ENCODE measurements at regions not wholly inside any gene's neighbourhood (a gene's known extent, or its start where the extent isn't known, plus 50 kb on each side); places are given as distances from the start of the nearest gene placed in this dataset.

DNA sequence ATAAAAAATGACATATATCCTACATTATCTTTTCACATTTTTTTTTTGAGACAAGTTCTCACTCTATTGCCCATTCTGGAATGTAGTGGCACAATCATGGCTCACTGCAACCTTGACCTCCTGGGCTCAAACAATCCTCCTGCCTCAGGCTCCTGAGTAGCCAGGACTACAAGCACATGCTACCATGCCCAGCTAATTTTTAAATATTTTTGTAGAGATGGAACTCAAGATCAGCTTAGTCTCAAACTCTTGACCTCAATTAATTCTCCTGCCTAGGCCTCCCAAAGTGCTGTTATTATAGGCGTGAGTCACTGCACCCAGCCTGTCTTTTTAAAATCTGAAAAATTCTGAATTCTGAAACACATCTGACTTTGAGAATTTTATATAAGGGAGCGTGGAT is 241.9 kb upstream of the DCN start:
- DNase-seq (ENCODE audit: extremely low read depth, low read depth) = no peak
- TF ChIP-seq, protein P1, sequence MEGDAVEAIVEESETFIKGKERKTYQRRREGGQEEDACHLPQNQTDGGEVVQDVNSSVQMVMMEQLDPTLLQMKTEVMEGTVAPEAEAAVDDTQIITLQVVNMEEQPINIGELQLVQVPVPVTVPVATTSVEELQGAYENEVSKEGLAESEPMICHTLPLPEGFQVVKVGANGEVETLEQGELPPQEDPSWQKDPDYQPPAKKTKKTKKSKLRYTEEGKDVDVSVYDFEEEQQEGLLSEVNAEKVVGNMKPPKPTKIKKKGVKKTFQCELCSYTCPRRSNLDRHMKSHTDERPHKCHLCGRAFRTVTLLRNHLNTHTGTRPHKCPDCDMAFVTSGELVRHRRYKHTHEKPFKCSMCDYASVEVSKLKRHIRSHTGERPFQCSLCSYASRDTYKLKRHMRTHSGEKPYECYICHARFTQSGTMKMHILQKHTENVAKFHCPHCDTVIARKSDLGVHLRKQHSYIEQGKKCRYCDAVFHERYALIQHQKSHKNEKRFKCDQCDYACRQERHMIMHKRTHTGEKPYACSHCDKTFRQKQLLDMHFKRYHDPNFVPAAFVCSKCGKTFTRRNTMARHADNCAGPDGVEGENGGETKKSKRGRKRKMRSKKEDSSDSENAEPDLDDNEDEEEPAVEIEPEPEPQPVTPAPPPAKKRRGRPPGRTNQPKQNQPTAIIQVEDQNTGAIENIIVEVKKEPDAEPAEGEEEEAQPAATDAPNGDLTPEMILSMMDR (IDR thresholded peaks at IDR 0.05; ENCODE audit: low read depth, low read length) = no peak

DNA sequence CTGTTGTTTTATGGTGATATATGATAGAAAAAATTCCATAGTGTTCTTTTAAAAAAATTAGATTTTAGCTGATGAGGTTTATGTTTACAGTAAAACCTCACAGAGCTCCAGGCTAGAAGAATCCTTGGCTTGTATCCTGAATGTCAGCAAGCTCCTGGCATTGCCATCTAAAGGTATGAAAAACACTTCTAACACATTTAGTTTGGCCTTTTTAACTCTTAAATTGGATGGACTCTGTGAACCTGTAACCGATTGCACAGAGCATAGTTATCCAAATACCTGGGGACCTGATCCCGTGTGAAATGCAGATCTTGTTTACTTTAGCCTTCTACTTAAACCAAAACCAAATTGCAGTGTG is 241.1 kb upstream of the DCN start:
- DNase-seq (ENCODE audit: extremely low read depth, low read depth) = no peak
- TF ChIP-seq, protein P1 (IDR thresholded peaks at IDR 0.05; ENCODE audit: low read depth, low read length) = no peak

DNA sequence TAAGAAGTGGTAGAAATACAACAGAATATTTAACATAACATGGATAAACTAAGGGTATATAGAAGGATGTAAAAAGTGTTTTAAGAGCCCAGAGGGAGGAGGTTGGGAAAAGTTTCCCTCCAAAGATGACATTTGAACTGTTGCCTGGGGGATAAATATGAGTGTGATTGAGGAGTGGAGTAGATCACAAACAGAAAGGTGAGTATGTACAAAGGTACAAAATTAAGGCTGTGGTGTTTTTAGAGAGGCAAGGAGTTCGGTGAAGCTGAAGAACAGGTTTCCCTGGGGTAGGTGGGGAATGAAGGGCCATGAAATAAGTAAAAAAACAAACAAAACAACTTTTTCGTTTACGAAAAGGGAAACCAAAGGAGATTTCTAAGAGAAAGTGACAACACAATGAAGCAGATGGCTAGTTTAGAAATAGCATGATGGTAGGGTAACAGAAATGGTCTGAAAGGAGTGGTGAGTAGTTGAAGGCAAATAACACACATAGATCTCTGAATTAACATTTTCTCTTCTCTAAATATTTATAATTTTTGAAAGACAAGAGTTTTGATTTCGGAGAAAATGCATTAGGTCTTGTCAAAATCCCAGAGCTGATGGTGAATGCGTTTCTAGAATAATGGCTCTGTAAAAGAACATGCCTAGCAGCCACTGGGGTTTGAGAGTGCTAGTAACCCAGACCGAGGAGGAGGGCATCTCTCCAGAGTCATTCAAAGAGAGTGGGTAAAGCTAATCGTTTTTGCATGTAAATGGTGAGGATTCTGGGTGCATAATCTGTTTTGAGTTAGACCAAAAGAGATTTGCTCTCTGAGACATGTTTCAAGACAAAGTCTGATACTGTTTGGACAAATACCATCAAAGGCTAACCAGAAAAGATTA is 240.4 kb upstream of the DCN start:
- TF ChIP-seq, protein P1 (IDR thresholded peaks at IDR 0.05; ENCODE audit: low read depth, low read length) = no peak
- no peak for DNase-seq (ENCODE audit: extremely low read depth, low read depth)

DNA sequence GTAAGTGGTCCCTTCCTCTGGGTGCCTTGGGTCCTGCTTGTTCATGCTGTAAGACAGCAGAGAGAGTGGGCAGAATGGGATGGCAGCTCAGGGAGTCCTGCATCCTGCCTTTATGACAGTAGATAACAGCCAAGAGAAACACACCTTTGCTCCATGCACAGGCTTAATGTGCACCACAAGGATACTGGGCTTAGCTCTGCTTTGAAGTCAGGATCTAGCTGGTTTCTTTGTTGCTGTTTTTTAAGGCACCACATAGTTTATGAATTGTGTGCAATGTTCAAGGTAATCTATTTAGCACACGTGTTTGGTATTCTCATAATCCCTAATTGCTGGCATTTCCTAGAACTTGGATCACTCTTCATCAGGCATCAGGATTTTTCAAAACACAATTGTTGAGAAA is 239.5 kb upstream of the DCN start:
- no peak for DNase-seq (ENCODE audit: extremely low read depth, low read depth)
- TF ChIP-seq, protein P1 (IDR thresholded peaks at IDR 0.05; ENCODE audit: low read depth, low read length) = no peak

DNA sequence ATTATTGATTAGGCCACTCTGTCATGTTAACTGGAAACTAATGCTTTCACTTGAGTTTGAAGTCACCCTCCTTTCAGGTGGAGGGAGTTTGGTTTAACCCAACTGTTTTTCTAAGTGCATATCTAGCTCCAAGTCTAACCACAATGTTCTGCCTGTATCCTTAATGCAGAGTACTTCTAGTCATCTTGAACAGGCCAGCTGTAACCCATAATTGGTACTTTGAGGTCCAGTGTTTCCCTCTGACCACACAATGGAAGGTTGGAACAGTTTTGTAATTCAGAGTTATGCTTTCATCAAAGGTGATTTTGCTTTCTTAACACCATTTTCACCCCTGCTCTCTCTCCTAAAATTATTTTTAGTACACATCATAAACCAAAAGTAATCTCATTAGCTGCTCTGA is 237.2 kb upstream of the DCN start:
- DNase-seq (ENCODE audit: extremely low read depth, low read depth) = no peak
- TF ChIP-seq, protein P1 (IDR thresholded peaks at IDR 0.05; ENCODE audit: low read depth, low read length) = no peak

DNA sequence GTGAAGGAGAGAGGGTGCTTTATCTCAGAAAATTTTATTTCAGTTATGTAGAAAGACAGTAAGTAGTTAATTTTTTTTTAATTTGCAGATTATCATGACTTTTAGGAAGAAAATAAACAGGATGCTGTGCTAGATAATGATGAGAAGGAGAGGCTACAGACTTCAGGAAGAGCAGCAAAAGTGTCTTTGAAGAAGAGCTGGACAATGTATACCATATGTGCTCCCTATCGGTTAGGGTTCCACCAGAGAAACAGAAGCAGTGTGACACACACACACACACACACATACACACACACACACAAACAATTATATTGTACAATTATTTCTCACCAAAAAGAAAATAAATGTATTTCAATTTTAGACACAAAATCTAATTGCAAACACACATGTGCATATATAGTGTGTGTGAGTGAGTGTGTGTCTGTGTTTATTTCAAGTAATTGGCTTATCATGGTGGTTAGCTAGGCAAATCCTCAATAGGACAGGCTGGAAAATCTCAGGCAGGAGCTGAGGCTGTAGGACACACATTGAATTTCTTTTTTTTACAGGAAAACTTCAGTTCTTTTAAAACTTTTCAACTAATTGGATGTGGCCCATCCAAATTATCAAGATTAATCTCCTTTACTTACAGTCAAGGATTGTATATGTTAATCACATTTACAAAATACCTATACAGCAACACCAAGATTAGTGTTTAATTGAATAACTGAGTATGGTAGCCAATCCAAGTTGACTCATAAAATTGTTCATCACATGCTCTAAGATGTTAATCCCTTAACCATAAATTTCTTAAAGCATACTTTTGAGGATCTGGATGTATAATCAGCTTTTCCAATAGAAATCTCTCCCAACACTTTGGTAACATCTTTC is 235.8 kb upstream of the DCN start:
- TF ChIP-seq, protein P1 (IDR thresholded peaks at IDR 0.05; ENCODE audit: low read depth, low read length) = no peak
- no peak for DNase-seq (ENCODE audit: extremely low read depth, low read depth)

DNA sequence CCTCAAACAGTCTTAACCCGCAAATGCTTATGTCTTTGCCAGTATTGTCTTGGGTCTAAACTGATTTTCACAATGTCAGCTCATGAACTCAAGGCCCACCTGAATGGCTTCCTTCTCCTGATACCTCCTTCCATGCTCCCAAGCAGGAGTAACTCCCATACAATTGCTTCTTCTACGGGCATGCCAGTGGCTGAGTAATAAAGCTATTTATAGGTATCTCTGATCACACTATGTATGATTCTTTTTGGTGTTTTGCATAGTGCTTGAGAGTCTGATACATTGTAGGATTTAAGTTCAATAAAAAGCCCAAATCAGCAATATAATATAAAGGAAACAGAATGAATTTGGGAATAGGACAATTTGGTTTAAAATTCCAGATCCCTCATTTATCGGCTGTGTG is 235.0 kb upstream of the DCN start:
- no peak for DNase-seq (ENCODE audit: extremely low read depth, low read depth)
- TF ChIP-seq, protein P1 (IDR thresholded peaks at IDR 0.05; ENCODE audit: low read depth, low read length) = no peak
